ENCODE measurements at regions not wholly inside any gene's neighbourhood (a gene's known extent, or its start where the extent isn't known, plus 50 kb on each side); places are given as distances from the start of the nearest gene placed in this dataset.

- no peak for TF ChIP-seq CTCF (IDR thresholded peaks at IDR 0.05; ENCODE audit: low read length, missing control alignments)
- peak; percentile 86 for DNase-seq (ENCODE audit: low read depth)
- H3K4me3 ChIP-seq (replicated peaks; ENCODE audit: low read depth, low read length), result no peak overlapping the region
These were observed 111.1 kb upstream of the FBN2 start for GRCh38 chr5:128649192-128649591.

- DNase-seq (ENCODE audit: low read depth), result no peak
- TF ChIP-seq CTCF (IDR thresholded peaks at IDR 0.05; ENCODE audit: low read length, missing control alignments), result no peak
These were observed 125.0 kb upstream of the FBN2 start for GRCh38 chr5:128662997-128663396.

GRCh38 chr5:128665747-128666355, 127.8 kb upstream of the FBN2 start:
- TF ChIP-seq CTCF (IDR thresholded peaks at IDR 0.05; ENCODE audit: low read length, missing control alignments), result no peak
- H3K4me3 ChIP-seq (replicated peaks; ENCODE audit: low read depth, low read length), result no peak overlapping the region
- no peak for DNase-seq (ENCODE audit: low read depth)

More at GRCh38 chr5:128662997-128663396, 125.0 kb upstream of the FBN2 start:
- H3K4me3 ChIP-seq (replicated peaks; ENCODE audit: low read depth, low read length), result no peak overlapping the region

GRCh38 chr5:128667152-128667551, 129.1 kb upstream of the FBN2 start:
- no peak for DNase-seq (ENCODE audit: low read depth)
- H3K4me3 ChIP-seq (replicated peaks; ENCODE audit: low read depth, low read length), result no peak overlapping the region
- peak; percentile 25 for TF ChIP-seq CTCF (IDR thresholded peaks at IDR 0.05; ENCODE audit: low read length, missing control alignments)

- no peak for TF ChIP-seq CTCF (IDR thresholded peaks at IDR 0.05; ENCODE audit: low read length, missing control alignments)
These were observed 129.7 kb upstream of the FBN2 start for GRCh38 chr5:128667751-128668150.

GRCh38 chr5:128668921-128669320, 130.9 kb upstream of the FBN2 start:
- DNase-seq (ENCODE audit: low read depth), result no peak
- H3K4me3 ChIP-seq (replicated peaks; ENCODE audit: low read depth, low read length), result no peak overlapping the region
- no peak for TF ChIP-seq CTCF (IDR thresholded peaks at IDR 0.05; ENCODE audit: low read length, missing control alignments)

More at GRCh38 chr5:128667751-128668150, 129.7 kb upstream of the FBN2 start:
- H3K4me3 ChIP-seq (replicated peaks; ENCODE audit: low read depth, low read length), result no peak overlapping the region
- no peak for DNase-seq (ENCODE audit: low read depth)

GRCh38 chr5:128669803-128670202, 131.8 kb upstream of the FBN2 start:
- no peak for TF ChIP-seq CTCF (IDR thresholded peaks at IDR 0.05; ENCODE audit: low read length, missing control alignments)
- peak; percentile 19 for DNase-seq (ENCODE audit: low read depth)
- no peak overlapping the region for H3K4me3 ChIP-seq (replicated peaks; ENCODE audit: low read depth, low read length)
